H9 (cell line): ENCODE measurements at regions not wholly inside any gene's neighbourhood (a gene's known extent, or its start where the extent isn't known, plus 50 kb on each side); places are given as distances from the start of the nearest gene placed in this dataset.

Experiments used
- DNase-seq: peaks from one replicate; pipeline ENCODE4 v3.0.0-alpha.2; 2017
- H2AFZ ChIP-seq: one replicate; pipeline ENCODE4 v1.6.1; 2013; ENCODE audit warnings: mild to moderate bottlenecking, low read length, control low read depth, moderate library complexity
- H2AK5ac ChIP-seq: 2 replicates; pipeline ENCODE4 v1.6.1; 2013; ENCODE audit warnings: low read length, control low read depth, mixed read lengths; ENCODE audit not compliant: insufficient read length
- H2BK120ac ChIP-seq: one replicate; pipeline ENCODE4 v1.6.1; 2013; ENCODE audit warnings: low read depth, mild to moderate bottlenecking, low read length, control low read depth, inconsistent platforms; ENCODE audit not compliant: poor library complexity, severe bottlenecking
- H2BK12ac ChIP-seq: 2 replicates; pipeline ENCODE4 v1.6.1; 2013; ENCODE audit warnings: low read length, control low read depth, mixed read lengths, low read depth; ENCODE audit not compliant: insufficient read length
- H2BK15ac ChIP-seq: 2 replicates; pipeline ENCODE4 v1.6.1; 2013; ENCODE audit warnings: low read depth, low read length, control low read depth
- H2BK20ac ChIP-seq: one replicate; pipeline ENCODE4 v1.6.1; 2013; ENCODE audit warnings: low read depth, mild to moderate bottlenecking, low read length, control low read depth, inconsistent platforms; ENCODE audit not compliant: poor library complexity, severe bottlenecking
- H2BK5ac ChIP-seq: 2 replicates; pipeline ENCODE4 v1.6.1; 2013; ENCODE audit warnings: low read length, control low read depth, mixed read lengths; ENCODE audit not compliant: insufficient read length
- H3K14ac ChIP-seq: 2 replicates; pipeline ENCODE4 v1.6.1; 2013; ENCODE audit warnings: low read length, control low read depth; ENCODE audit not compliant: insufficient read depth
- H3K18ac ChIP-seq: 2 replicates; pipeline ENCODE4 v1.6.1; 2013; ENCODE audit warnings: low read depth, mild to moderate bottlenecking, mixed read lengths, low read length, control low read depth; ENCODE audit not compliant: insufficient read length
- H3K23ac ChIP-seq: 2 replicates; pipeline ENCODE4 v1.6.1; 2013; ENCODE audit warnings: low read length, control low read depth, mixed read lengths, low read depth; ENCODE audit not compliant: insufficient read length
- H3K23me2 ChIP-seq: 2 replicates; pipeline ENCODE4 v1.6.1; 2013; ENCODE audit warnings: low read depth, mild to moderate bottlenecking, mixed read lengths, low read length, control low read depth; ENCODE audit not compliant: insufficient read length, poor library complexity, severe bottlenecking
- H3K27ac ChIP-seq: 2 replicates; pipeline ENCODE4 v1.5.1; 2013; ENCODE audit warnings: low read length, control low read depth, mixed read lengths, low read depth; ENCODE audit not compliant: insufficient read length
- H3K27me3 ChIP-seq: 2 replicates; pipeline ENCODE4 v1.6.1; 2013; ENCODE audit warnings: low read length, control low read depth, inconsistent platforms; ENCODE audit not compliant: insufficient read depth
- H3K4ac ChIP-seq: 2 replicates; pipeline ENCODE4 v1.6.1; 2013; ENCODE audit warnings: low read depth, mild to moderate bottlenecking, control low read depth, inconsistent platforms, low read length, moderate library complexity
- H3K4me1 ChIP-seq: 2 replicates; pipeline ENCODE4 v1.6.1; 2013; ENCODE audit warnings: low read length, control low read depth, inconsistent platforms; ENCODE audit not compliant: insufficient read depth
- H3K4me2 ChIP-seq: 2 replicates; pipeline ENCODE4 v1.6.1; 2013; ENCODE audit warnings: low read length, control low read depth, mixed read lengths; ENCODE audit not compliant: insufficient read length, insufficient read depth
- H3K56ac ChIP-seq: 2 replicates; pipeline ENCODE4 v1.6.1; 2013; ENCODE audit warnings: low read depth, mild to moderate bottlenecking, mixed read lengths, low read length, control low read depth; ENCODE audit not compliant: insufficient read length
- H3K79me1 ChIP-seq: 2 replicates; pipeline ENCODE4 v1.6.1; 2013; ENCODE audit warnings: low read depth, mild to moderate bottlenecking, moderate library complexity, low read length, control low read depth, inconsistent platforms; ENCODE audit not compliant: insufficient read depth, poor library complexity, severe bottlenecking
- H3K79me2 ChIP-seq: 2 replicates; pipeline ENCODE4 v1.6.1; 2013; ENCODE audit warnings: low read length, control low read depth, inconsistent platforms; ENCODE audit not compliant: insufficient read depth
- H3K9ac ChIP-seq: 2 replicates; pipeline ENCODE4 v1.6.1; 2013; ENCODE audit warnings: low read length, control low read depth, mixed read lengths; ENCODE audit not compliant: insufficient read length; ENCODE audit errors: extremely low read depth
- H3K9me3 ChIP-seq: one replicate; pipeline ENCODE4 v1.6.1; 2013; ENCODE audit warnings: low read depth, low read length, inconsistent platforms; ENCODE audit not compliant: control insufficient read depth
- H3T11ph ChIP-seq: one replicate; pipeline ENCODE4 v1.6.1; 2013; ENCODE audit warnings: mild to moderate bottlenecking, low read length, control low read depth, inconsistent platforms
- H4K20me1 ChIP-seq: one replicate; pipeline ENCODE4 v1.6.1; 2013; ENCODE audit not compliant: control insufficient read depth, insufficient read length, insufficient read depth
- H4K5ac ChIP-seq: 2 replicates; pipeline ENCODE4 v1.6.1; 2013; ENCODE audit warnings: low read depth, mild to moderate bottlenecking, mixed read lengths, low read length, control low read depth; ENCODE audit not compliant: insufficient read length
- H4K8ac ChIP-seq: replicated peaks from 2 replicates; pipeline ENCODE4 v1.6.1; 2013; ENCODE audit warnings: low read length, control low read depth, mixed read lengths, low read depth; ENCODE audit not compliant: insufficient read length
- H4K91ac ChIP-seq: 2 replicates; pipeline ENCODE4 v1.6.1; 2013; ENCODE audit warnings: low read depth, mild to moderate bottlenecking, moderate library complexity, mixed read lengths, low read length, control low read depth; ENCODE audit not compliant: insufficient read length
- H3K27ac Mint-ChIP-seq, 3 experiments: 2 replicates in 2 of 3; 3 replicates in 1 of 3; pipeline ENCODE4 v1.8.0; 2020 to 2021; ENCODE audit warnings: mixed read lengths in 3 of 3, mild to moderate bottlenecking in 1 of 3, moderate library complexity in 1 of 3
- H3K27me3 Mint-ChIP-seq: 2 replicates; pipeline ENCODE4 v1.8.0; 2021; ENCODE audit warnings: low read depth, mild to moderate bottlenecking, moderate library complexity, mixed read lengths
- H3K36me3 Mint-ChIP-seq, 3 experiments: 2 replicates in 2 of 3; 3 replicates in 1 of 3; pipeline ENCODE4 v1.8.0; 2020 to 2021; ENCODE audit warnings: low read depth in 3 of 3, mixed read lengths in 3 of 3; ENCODE audit not compliant: insufficient read depth in 1 of 3
- H3K4me1 Mint-ChIP-seq, 2 experiments: 2 replicates each; pipeline ENCODE4 v1.8.0; 2020; ENCODE audit warnings: mixed read lengths in 2 of 2
- H3K4me3 Mint-ChIP-seq, 2 experiments: 2 replicates in 1 of 2; 3 replicates in 1 of 2; pipeline ENCODE4 v1.8.0; 2020 to 2021; ENCODE audit warnings: mild to moderate bottlenecking in 2 of 2, mixed read lengths in 2 of 2, moderate library complexity in 1 of 2
- H3K9me3 Mint-ChIP-seq, 2 experiments: 2 replicates in 1 of 2; 3 replicates in 1 of 2; pipeline ENCODE4 v1.8.0; 2020; ENCODE audit warnings: mild to moderate bottlenecking in 2 of 2, mixed read lengths in 2 of 2, moderate library complexity in 1 of 2
- CTCF ChIP-seq: fragments of 200-600 bp; sonication (generic); conservative IDR thresholded peaks from 3 replicates; pipeline ENCODE4 v1.8.0; 2021; ENCODE audit warnings: antibody characterized with exemption, mild to moderate bottlenecking
- WGBS: extraction: QIAGEN DNeasy Blood & Tissue Kit; methylation state at CpG from one replicate; pipeline ENCODE4 v1.1.7; 2013; ENCODE audit warnings: missing lambda C conversion rate, low lambda C conversion rate, mixed read lengths; ENCODE audit not compliant: insufficient read length; ENCODE audit errors: extremely low coverage; 5-methylcytosine and 5-hydroxymethylcytosine counted together

- no peaks in the 10 kb centered on the region for H3K4me1 Mint-ChIP-seq
- no peaks in the 10 kb centered on the region for H3K79me2 ChIP-seq
- H3K4me3 Mint-ChIP-seq: no peak overlapping the region
- H3K9ac ChIP-seq: no peak overlapping the region
- H2AK5ac ChIP-seq: no peak overlapping the region
- no peak overlapping the region for H2AFZ ChIP-seq
- no peak overlapping the region for H3K4me2 ChIP-seq
- no peaks in the 10 kb centered on the region for H3K36me3 Mint-ChIP-seq
- H2BK5ac ChIP-seq: no peak overlapping the region
- H2BK20ac ChIP-seq: no peak overlapping the region
- no peak for DNase-seq
- H3K27ac Mint-ChIP-seq: no peak overlapping the region; a peak in 1 of 7 replicates
- H3K23me2 ChIP-seq: no peaks in the 10 kb centered on the region
- no peak overlapping the region for H3K4ac ChIP-seq
- no peak overlapping the region for H2BK120ac ChIP-seq
- no peak overlapping the region for H4K91ac ChIP-seq
- H3K79me1 ChIP-seq: no peaks in the 10 kb centered on the region
- H4K20me1 ChIP-seq: no peaks in the 10 kb centered on the region
- H2BK12ac ChIP-seq: no peak overlapping the region
- peaks cover 2% of the 10 kb centered on the region; the same call in 1 of the 2 replicates for H3K4me1 ChIP-seq
- H2BK15ac ChIP-seq: no peak overlapping the region
- H3T11ph ChIP-seq: no peak overlapping the region
- no peak overlapping the region for H3K23ac ChIP-seq
- H3K14ac ChIP-seq: no peak overlapping the region
- H3K27me3 ChIP-seq: no peaks in the 10 kb centered on the region
- no peak overlapping the region for H4K8ac ChIP-seq
- H3K56ac ChIP-seq: no peak overlapping the region
- H3K9me3 Mint-ChIP-seq: no peaks in the 10 kb centered on the region
- H3K27me3 Mint-ChIP-seq: no peaks in the 10 kb centered on the region
- H4K5ac ChIP-seq: no peak overlapping the region
- no peak for TF ChIP-seq CTCF
- no peak overlapping the region for H3K27ac ChIP-seq
- no CpG with 5 or more reads among the region's 2 CpGs for WGBS
- no peaks in the 10 kb centered on the region for H3K9me3 ChIP-seq
- H3K18ac ChIP-seq: no peak overlapping the region
Observed at GRCh38 chr16:61332461-61332860, 703.8 kb downstream of the CDH8 start.
